ES-I3 (cell line): ENCODE measurements at regions not wholly inside any gene's neighbourhood (a gene's known extent, or its start where the extent isn't known, plus 50 kb on each side); places are given as distances from the start of the nearest gene placed in this dataset.
"Not testable (repeated sequence)": the region's sequence is repeated elsewhere in the genome, so short reads cannot be mapped to it uniquely, and the experiment has no call there.

Source experiments
- H3K36me3 ChIP-seq: 2 replicates; pipeline ENCODE4 v1.6.1; 2013; ENCODE audit warnings: mild to moderate bottlenecking, low read length, control low read depth, moderate library complexity; ENCODE audit not compliant: insufficient read depth
- H3K4me1 ChIP-seq: 2 replicates; pipeline ENCODE4 v1.6.1; 2013; ENCODE audit warnings: mild to moderate bottlenecking, control low read depth, low read length; ENCODE audit not compliant: insufficient read depth
- H3K9ac ChIP-seq: 2 replicates; pipeline ENCODE4 v1.6.1; 2013; ENCODE audit warnings: low read depth, mild to moderate bottlenecking, low read length, moderate library complexity
- H3K9me3 ChIP-seq: 2 replicates; pipeline ENCODE4 v1.6.1; 2013; ENCODE audit warnings: mild to moderate bottlenecking, low read length, moderate library complexity; ENCODE audit not compliant: control insufficient read depth, insufficient read depth

- H3K36me3 ChIP-seq, H3K4me1 ChIP-seq, H3K9ac ChIP-seq, H3K9me3 ChIP-seq: not testable (repeated sequence)
Observed at GRCh38 chr16:88185406-88185805, 197.4 kb upstream of the ZNF469 start.

DNA sequence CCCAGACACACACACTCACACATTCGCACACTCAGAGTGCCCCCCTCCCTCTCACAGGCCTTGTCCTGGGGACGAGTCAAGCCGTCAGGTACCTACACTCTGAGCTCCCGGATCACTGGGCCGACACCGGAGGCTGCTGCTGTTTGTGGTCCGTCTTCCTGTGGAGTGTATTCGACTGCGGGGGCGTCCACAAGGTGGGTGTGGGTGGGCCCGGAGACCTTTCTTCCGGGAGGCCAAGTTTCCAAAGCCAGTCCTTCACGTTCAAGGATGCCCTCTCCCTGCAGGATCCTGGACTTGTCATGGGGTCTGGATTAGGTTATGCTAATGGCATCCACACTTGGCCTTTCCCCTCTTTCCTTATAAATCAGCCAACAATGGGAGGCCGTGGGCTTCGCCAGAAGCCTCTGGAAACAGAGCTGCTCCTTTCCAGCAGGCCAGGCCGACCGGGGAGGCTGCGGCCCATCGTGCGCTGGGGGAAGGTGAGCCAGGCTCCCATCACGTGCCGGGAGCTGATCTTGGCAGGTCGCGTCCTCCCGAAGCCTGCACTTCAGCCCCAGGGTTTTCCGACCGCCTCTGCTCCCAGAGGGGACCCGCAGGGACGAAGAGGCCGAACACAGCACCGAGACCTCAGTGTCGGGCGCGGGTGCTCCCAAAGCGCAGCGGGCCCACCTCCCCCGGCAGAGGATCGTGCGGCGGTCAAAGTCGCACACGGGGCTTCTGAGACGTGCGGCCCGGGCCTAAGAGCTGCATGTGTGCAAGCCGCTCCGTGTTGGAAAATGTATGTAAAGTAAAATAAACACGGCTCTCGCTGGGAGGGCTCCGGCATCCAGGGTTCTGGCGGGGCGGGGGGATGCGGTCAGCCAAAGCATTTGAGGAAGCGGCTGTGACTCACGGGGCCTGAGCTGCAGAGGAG lies 196.5 kb upstream of the ZNF469 start:
- H3K9me3 ChIP-seq = not testable (repeated sequence)

DNA sequence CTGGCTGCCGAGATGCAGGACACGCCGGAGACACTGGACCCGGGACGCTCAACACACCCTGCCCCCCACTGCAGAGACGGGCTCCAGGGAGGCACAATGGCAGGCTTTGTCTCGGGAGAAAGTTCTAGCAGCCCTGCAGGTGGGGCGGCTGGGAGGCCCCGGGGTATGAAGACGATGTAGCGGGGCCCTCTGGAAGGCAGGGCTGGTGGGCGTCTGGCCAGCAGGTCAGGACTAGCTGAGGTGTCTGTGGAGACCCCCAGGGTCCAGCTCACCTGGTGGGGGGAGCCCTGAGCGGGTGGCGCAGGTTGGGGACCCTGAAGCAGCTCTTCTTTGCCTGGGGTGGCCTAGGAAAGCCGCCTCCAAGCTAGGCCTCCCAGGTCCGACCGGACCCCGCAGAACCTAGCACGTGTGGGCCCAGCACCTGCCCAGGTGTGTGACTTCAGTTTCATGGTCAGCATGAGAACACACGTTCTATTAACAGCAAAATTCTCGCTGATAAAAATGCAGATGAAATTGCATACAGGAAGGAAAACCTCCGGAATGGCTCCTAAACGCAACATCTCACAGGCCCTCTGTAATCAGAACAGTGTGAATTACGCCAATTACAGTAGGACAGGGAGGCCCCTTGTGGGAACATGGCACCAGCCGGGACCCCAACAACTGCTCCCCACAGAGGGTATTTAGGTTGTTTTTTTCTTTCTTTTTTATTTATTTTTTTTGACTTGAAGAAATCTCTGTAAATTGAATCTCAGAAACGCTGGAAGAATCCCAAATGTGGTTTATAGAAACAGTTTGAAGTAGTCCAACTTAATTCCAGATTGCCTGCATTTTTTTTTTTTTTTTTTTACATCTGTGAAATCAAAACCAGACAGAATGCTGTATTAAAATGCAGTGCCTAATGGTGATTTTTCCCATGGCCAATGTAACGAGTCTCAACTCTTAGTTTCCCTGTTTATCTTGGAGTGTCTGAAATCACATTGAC lies 195.6 kb upstream of the ZNF469 start:
- not testable (repeated sequence) for H3K4me1 ChIP-seq, H3K36me3 ChIP-seq

More for the DNA sequence above, 196.5 kb upstream of the ZNF469 start:
- H3K36me3 ChIP-seq, H3K9ac ChIP-seq, H3K4me1 ChIP-seq: not testable (repeated sequence)

GRCh38 chr16:88188171-88188895 lies 194.4 kb upstream of the ZNF469 start:
- not testable (repeated sequence) for H3K4me1 ChIP-seq, H3K9ac ChIP-seq, H3K9me3 ChIP-seq, H3K36me3 ChIP-seq

More for the DNA sequence above, 195.6 kb upstream of the ZNF469 start:
- H3K9ac ChIP-seq, H3K9me3 ChIP-seq: not testable (repeated sequence)

DNA sequence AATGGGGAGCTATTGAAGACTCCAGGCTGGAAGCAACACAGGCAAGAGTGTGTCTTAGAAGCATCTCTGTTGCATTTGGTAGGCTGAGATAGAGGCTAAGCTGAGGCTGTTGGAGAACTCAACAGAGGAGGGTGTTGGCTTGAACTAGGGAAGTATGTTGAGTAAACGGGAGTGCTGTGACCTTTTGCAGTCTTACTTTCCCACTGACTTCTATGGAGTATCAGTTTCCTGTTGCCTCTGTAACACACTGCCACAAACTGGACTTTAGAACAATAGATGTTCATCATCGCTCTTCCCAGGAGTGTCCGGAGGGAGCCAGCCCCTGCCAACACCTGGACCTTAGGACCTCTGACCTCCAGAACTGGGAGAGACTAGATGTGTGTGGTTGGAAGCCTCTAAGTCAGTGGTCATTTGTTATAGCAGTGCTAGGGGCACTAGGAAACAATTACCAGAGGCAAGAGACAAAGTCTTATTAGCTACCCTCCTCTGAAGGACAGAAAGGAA lies 192.1 kb upstream of the ZNF469 start:
- not testable (repeated sequence) for H3K4me1 ChIP-seq, H3K9me3 ChIP-seq, H3K36me3 ChIP-seq, H3K9ac ChIP-seq

DNA sequence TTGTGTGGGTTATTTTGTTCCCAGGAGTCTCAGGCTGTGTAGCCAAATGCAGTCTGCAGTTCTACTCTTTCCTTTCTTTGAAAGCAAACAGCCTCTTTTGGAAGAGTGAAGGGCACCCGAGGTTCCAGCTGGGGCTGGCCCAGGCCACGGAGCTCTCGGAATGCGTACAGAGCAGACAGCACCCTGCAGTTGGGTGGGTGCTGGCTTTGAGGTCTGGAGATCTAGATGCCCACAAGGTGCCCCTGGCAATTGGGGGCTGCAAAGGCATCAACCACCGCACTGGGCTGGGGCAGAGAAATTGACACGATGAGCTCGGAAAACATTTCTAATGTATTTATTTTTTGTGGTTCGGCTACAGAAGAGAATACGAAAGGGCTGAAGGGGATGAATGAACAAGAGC lies 191.6 kb upstream of the ZNF469 start:
- not testable (repeated sequence) for H3K9ac ChIP-seq, H3K36me3 ChIP-seq, H3K4me1 ChIP-seq, H3K9me3 ChIP-seq

- Histone ChIP-seq H3K9ac (no peak overlapping the region), H3K4me1 (no peaks in the 10 kb centered on the region), H3K36me3 (no peaks in the 10 kb centered on the region), H3K9me3 (no peaks in the 10 kb centered on the region)
Observed at GRCh38 chr16:88192601-88193000, 190.2 kb upstream of the ZNF469 start.

DNA sequence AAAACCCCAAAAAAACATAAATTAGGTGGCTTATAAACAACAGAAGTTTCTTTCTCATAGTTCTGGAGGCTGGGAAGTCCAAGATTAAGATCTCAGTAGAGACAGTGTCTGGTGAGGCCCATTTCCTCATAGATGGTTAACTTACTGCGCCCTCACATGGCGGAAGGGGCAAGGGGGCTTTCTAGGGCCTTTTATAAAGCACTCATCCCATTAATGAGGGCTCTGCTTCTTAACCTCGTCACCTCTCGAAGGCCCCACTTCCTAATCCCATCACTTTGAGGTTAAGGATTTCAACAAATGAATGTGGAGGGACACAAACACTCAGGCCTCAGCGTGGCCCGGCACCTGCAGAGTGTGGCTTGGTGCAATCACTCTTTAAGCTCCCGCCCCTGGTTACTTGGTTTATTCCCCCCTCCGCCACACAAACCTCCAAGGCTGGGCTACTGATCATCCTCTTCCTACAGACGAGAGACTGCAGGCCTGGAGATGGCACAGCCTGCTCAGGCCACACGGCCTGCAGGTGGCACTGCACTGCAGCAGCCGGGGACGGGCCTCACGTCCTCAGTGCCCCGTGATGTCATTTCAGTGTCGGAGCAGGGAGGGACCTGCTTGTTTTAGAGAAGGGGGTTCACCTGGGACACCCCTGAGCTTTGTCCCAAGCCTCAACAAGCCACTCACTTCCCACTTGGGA lies 188.9 kb upstream of the ZNF469 start:
- not testable (repeated sequence) for H3K36me3 ChIP-seq, H3K9ac ChIP-seq, H3K4me1 ChIP-seq, H3K9me3 ChIP-seq

DNA sequence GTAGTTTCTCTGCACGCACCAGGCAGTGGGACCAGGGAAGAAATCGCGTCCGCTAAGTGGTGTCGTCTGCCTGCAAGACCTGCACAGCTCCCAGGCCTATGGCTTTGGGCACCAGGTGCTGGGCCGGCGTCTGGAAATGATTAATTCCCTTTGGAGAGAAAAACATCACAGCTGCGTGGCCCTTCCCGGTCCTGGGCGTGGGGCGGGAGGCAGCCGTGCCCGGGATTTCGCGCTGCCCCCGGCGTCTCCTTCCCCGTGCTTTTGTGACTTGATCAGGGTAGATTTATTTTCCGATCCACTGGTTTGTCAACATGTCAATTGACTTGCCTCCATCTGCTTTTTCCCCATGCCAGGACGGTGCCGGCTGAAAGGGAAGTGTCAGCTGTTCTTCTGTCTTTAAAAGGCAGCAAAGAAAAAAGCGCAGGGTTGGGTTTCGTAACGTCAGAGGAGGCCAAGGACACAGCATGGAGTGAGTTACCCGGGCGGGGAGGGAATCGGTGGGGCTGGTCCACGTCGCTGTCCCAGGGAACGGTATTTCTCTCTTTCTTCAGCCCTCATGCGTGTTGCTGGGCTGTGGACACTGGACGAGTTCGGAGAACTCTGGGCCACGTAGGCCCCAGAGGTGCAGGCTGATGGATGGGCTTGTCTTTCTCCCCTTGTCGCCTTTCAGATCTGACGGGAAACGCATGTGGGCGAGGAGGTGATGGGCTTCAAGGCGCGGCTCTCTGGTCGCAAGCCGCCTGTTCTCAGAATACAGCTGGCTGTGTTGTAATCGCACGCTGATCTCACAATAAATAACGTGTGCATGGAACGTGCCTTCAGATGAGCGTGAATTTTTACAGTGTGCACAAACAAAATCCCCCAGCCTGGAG lies 188.1 kb upstream of the ZNF469 start:
- H3K9me3 ChIP-seq = no peaks in the 10 kb centered on the region
- H3K4me1 ChIP-seq = no peaks in the 10 kb centered on the region
- H3K36me3 ChIP-seq = no peaks in the 10 kb centered on the region
- H3K9ac ChIP-seq = no peak overlapping the region

DNA sequence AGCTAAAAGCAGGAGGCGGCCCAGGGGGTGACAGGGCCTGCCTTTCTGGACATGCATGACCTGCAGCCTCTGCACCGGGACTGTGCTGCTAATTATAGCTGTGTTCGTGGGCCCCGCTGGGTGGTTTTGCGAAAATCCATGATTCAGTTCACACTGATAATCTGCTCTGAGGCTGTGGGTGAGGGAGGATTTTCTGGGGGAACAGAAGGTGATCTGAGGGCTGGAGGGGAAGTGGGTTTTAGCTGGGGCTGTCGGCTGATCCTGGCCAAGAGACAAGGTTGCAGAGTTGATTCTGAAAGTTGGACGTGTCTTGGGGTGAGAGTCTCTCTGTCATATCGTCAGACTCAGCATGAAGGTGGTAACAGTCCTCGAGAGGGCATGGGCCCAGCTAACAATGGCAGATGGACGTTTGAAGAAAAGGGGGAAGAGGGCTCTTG lies 187.5 kb upstream of the ZNF469 start:
- H3K9ac ChIP-seq = no peak overlapping the region
- no peaks in the 10 kb centered on the region for H3K36me3 ChIP-seq
- H3K4me1 ChIP-seq = no peaks in the 10 kb centered on the region
- H3K9me3 ChIP-seq = no peaks in the 10 kb centered on the region

DNA sequence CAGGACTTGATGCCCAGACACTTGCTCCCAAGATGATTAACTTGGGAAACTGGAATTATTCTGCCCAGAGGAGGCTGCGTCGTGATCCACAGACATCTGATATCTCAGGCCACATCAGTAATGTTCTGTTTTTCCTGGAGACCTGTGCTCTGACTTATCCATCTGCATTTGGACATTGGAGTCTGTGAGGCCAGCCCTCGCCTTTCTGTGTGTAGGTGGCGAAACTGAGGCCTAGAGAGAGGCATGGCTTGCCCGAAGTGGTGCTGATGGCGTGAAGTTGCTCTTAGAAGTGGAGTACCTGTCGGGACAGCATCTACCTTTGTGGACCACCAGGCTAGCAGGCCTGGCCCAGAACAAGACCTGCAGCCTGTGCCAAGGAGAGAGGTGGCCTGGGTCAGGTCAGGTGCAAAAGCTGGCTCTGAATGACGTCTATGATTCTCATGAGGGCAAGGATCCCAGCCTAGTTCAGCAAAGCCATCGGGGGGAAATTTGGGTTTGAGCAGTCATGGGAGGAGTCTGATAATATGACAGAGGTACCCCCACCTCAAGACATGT lies 186.8 kb upstream of the ZNF469 start:
- no peak overlapping the region for H3K9ac ChIP-seq
- no peaks in the 10 kb centered on the region for H3K36me3 ChIP-seq

DNA sequence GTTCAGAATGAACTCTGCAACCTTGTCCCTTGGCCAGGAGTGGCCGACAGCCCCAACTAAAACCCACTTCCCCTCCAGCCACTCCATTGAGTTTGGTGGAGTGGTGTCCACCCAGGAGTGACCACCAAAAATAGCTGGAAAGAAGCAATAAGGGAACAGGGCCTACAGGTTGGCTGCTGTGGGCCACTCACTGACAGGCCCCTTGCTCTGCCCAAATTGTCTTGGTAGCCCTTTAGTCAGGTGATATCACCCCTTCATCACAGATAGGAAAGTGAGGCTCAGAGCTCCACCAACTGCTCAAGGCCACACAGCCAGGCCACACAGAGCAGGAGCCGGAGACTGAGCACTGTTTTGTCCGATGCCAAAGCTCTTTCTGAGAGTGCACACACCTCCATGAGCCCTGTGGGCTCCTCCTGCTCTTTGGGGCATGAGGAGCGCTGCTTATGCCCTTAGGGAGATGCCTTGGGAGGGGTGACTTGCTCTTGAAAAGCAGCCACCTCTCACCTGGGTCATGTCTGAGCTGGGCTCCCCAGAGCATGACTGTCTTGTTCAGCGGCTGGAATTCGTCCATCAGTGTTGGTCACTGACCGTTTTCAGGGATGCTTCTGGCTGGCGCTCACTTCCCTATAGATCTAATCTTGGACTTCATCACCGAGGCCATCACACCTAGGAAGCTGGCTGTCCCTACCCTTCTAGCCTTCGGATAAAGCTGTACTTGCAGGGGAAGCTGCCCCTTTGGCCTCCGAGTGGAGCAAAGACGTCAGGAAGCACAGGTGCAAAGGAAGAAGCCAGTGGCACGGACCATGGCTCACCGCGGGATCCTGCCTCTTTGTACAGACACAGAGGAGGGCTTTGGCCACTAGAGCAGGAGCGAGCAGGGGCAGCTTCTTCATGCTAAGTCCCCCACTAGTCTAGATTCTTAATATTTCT lies 186.0 kb upstream of the ZNF469 start:
- no peaks in the 10 kb centered on the region for H3K9me3 ChIP-seq
- H3K36me3 ChIP-seq = no peaks in the 10 kb centered on the region
- no peak overlapping the region for H3K9ac ChIP-seq
- H3K4me1 ChIP-seq = no peaks in the 10 kb centered on the region

More for the DNA sequence above, 186.8 kb upstream of the ZNF469 start:
- Histone ChIP-seq H3K4me1 (no peaks in the 10 kb centered on the region), H3K9me3 (no peaks in the 10 kb centered on the region)
